Testis (tissue), 2 donors: ENCODE measurements at regions not wholly inside any gene's neighbourhood (a gene's known extent, or its start where the extent isn't known, plus 50 kb on each side); places are given as distances from the start of the nearest gene placed in this dataset.

ENCODE experiments used
- DNase-seq: peaks from one replicate; pipeline ENCODE4 v3.0.0-alpha.2; 2019
- H3K27ac ChIP-seq, 2 donors: fragments of 200-600 bp; sonication (generic); one replicate each; pipeline ENCODE4 v1.5.1; 2019
- H3K27me3 ChIP-seq: fragments of 200-600 bp; sonication (generic); one replicate; pipeline ENCODE4 v1.5.1; 2019
- H3K36me3 ChIP-seq: fragments of 200-600 bp; sonication (generic); one replicate; pipeline ENCODE4 v1.5.1; 2017; ENCODE audit warnings: low read depth; ENCODE audit errors: missing control alignments
- H3K4me1 ChIP-seq: fragments of 200-600 bp; sonication (generic); one replicate; pipeline ENCODE4 v1.5.1; 2019
- H3K4me3 ChIP-seq, 2 donors: fragments of 200-600 bp; sonication (generic); one replicate each; pipeline ENCODE4 v1.5.1; 2017 to 2019
- H3K9me3 ChIP-seq: fragments of 200-600 bp; sonication (generic); one replicate; pipeline ENCODE4 v1.5.1; 2017
- CTCF ChIP-seq, 3 experiments: fragments of 450-650 bp in 2 of 3; fragments of 200-600 bp in 1 of 3; sonication (generic) in 1 of 3; IDR thresholded peaks; one replicate each; pipeline ENCODE4 v1.5.1; 2016 to 2019; ENCODE audit warnings: antibody characterized with exemption in 3 of 3, mild to moderate bottlenecking in 2 of 3, moderate library complexity in 1 of 3
- POLR2A ChIP-seq: fragments of 450-650 bp; IDR thresholded peaks from one replicate; pipeline ENCODE4 v1.6.1; 2017; ENCODE audit warnings: antibody characterized with exemption, mild to moderate bottlenecking, moderate library complexity
- WGBS, 2 donors: methylation state at CpG; one replicate each; pipeline ENCODE4 v1.1.5; 2018; 5-methylcytosine and 5-hydroxymethylcytosine counted together
- intact Hi-C: fragments of 100-400 bp; cut with DNase I; formaldehyde crosslinking; loops from one replicate; pipeline ENCODE4 v1.15.1; 2023; ENCODE audit warnings: low total_unique reads

GRCh38 chr3:99108508-99108907 is 207.0 kb upstream of the DCBLD2 start:
- H3K4me1 ChIP-seq, result no peaks in the 10 kb centered on the region
- no peak for TF ChIP-seq CTCF (IDR thresholded peaks at IDR 0.05)
- no peaks in the 10 kb centered on the region for H3K27me3 ChIP-seq
- H3K4me3 ChIP-seq, result no peak overlapping the region
- 39 to 43% methylated on average over 2 of the region's 2 CpGs for WGBS, 2 donors
- H3K27ac ChIP-seq, result no peak overlapping the region
- no peaks in the 10 kb centered on the region for H3K9me3 ChIP-seq
- intact Hi-C loops, result no loop called here
- DNase-seq, result no peak
- H3K36me3 ChIP-seq, result no peaks in the 10 kb centered on the region

- H3K4me3 ChIP-seq, result no peak overlapping the region
- no peak for DNase-seq
- H3K36me3 ChIP-seq, result no peaks in the 10 kb centered on the region
- H3K27ac ChIP-seq, result no peak overlapping the region
- WGBS, 2 donors, result 70 to 84% methylated on average over 2 of the region's 2 CpGs
- intact Hi-C loops, result no loop called here
- TF ChIP-seq CTCF (IDR thresholded peaks at IDR 0.05), result no peak
- no peak for TF ChIP-seq POLR2A
- no peaks in the 10 kb centered on the region for H3K4me1 ChIP-seq
- no peaks in the 10 kb centered on the region for H3K27me3 ChIP-seq
- no peaks in the 10 kb centered on the region for H3K9me3 ChIP-seq
Observed at GRCh38 chr3:99094606-99095005, 193.1 kb upstream of the DCBLD2 start.

- 78 to 89% methylated on average over 2 of the region's 2 CpGs for WGBS, 2 donors
Observed at GRCh38 chr3:99087277-99087676, 185.8 kb upstream of the DCBLD2 start.

GRCh38 chr3:99084826-99085225 is 183.3 kb upstream of the DCBLD2 start:
- H3K27me3 ChIP-seq, result no peaks in the 10 kb centered on the region
- no peak overlapping the region for H3K27ac ChIP-seq
- TF ChIP-seq POLR2A, result no peak
- no peak for TF ChIP-seq CTCF (IDR thresholded peaks at IDR 0.05)
- no peaks in the 10 kb centered on the region for H3K9me3 ChIP-seq
- no peak overlapping the region for H3K4me3 ChIP-seq
- no peaks in the 10 kb centered on the region for H3K36me3 ChIP-seq
- no peaks in the 10 kb centered on the region for H3K4me1 ChIP-seq
- intact Hi-C loops, result no loop called here
- DNase-seq, result no peak
- WGBS, 2 donors, result 80 to 84% methylated on average over 4 of the region's 4 CpGs

More at GRCh38 chr3:99087277-99087676, 185.8 kb upstream of the DCBLD2 start:
- Histone ChIP-seq H3K4me3 (no peak overlapping the region), H3K9me3 (no peaks in the 10 kb centered on the region), H3K4me1 (no peaks in the 10 kb centered on the region), H3K27ac (no peak overlapping the region), H3K36me3 (no peaks in the 10 kb centered on the region), H3K27me3 (no peaks in the 10 kb centered on the region)
- TF ChIP-seq CTCF (IDR thresholded peaks at IDR 0.05) (no peak), POLR2A (no peak)
- DNase-seq, result no peak
- intact Hi-C loops, result no loop called here

GRCh38 chr3:99084156-99084555 is 182.7 kb upstream of the DCBLD2 start:
- intact Hi-C loops, result no loop called here
- TF ChIP-seq POLR2A, result no peak
- TF ChIP-seq CTCF (IDR thresholded peaks at IDR 0.05), result no peak

More at GRCh38 chr3:99084156-99084555, 182.7 kb upstream of the DCBLD2 start:
- DNase-seq, result no peak
- no peaks in the 10 kb centered on the region for H3K27me3 ChIP-seq
- H3K36me3 ChIP-seq, result no peaks in the 10 kb centered on the region
- no peaks in the 10 kb centered on the region for H3K4me1 ChIP-seq
- H3K27ac ChIP-seq, result no peak overlapping the region
- H3K9me3 ChIP-seq, result no peaks in the 10 kb centered on the region
- no peak overlapping the region for H3K4me3 ChIP-seq
- WGBS, 2 donors, result 91 to 94% methylated on average over 2 of the region's 2 CpGs
